GM19025 (cell line): ENCODE measurements at regions not wholly inside any gene's neighbourhood (a gene's known extent, or its start where the extent isn't known, plus 50 kb on each side); places are given as distances from the start of the nearest gene placed in this dataset.
"Not testable (repeated sequence)": the region's sequence is repeated elsewhere in the genome, so short reads cannot be mapped to it uniquely, and the experiment has no call there.

Source experiments
- ATAC-seq: cut with Tn5 transposase; IDR thresholded peaks from one replicate; pipeline ENCODE4 v1.9.1; 2021; ENCODE audit warnings: mild to moderate bottlenecking, low read depth, moderate library complexity; ENCODE audit not compliant: unreplicated experiment

DNA sequence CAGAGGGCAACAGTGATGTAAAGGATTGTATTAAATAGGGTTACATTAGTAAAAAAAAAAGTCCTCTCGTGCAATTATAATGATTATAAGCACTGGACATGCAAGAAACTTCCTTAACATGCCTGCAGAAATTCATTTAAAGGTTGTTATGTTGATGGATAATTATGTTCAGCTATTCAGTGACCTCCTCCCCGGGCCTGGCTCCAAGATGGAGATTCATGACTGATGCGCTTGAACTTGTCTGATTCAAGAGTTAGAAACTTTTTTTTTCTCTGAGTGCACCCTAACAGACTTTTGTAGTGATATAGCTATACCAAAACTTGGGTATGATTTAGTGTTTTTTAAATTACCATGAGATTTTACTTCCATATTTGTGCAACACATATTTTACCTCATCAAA, 1170.0 kb upstream of the CITED2 start:
- ATAC-seq = no peak

DNA sequence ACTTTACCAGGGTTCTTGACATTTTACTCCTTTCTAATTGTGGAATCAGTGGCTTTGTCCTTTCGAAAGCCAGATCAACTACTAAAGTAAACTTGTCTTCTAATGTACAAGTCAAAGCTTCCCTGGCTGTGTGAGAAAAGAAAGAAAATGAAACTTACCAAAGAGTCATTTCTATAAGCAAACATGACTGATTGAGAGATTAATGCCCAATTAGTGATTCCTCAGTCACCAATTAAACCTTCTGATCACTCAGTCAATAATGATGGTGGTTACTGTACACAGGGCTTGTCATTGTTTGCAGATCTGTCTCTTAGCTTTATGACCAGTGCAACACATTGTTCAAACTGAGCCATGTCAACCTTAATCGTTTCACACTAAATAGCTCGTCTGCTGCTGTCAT, 1168.4 kb upstream of the CITED2 start:
- no peak for ATAC-seq

DNA sequence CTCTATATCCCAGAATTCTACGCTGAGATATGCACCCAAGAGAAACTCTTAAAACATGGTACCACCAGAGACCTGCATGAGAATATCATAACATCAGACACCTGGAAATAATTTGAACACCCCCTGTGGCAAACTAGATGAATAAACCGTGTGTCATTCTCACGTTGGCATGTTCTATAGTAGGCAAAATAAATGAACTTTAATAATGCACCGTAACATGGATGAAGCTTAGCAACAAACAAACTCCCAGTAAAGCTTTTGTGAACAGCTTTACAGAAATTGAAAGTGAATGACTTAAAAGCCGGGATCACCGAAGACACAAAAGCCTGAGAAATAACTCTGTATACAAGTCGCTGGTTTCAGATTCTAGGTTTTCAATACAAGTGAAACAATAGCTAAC, 1166.8 kb upstream of the CITED2 start:
- ATAC-seq = no peak

DNA sequence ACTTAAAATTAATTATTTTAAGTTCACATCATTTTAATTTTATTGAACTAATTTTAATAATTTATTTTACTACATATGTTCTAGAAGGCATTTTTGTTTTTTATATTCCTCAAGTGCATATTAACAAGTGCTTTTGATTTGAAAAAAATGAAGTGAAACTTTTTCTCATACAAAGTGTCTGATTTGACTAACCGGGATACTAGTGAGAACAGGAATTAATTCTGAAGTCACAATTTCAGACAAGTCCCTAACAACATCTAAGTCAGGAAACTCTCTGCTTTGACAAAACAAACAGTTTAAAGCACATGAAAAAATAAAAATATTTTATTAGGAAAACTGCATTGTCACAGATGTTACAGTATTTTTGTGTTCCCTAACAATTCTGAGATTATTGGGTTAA, 1166.3 kb upstream of the CITED2 start:
- no peak for ATAC-seq

DNA sequence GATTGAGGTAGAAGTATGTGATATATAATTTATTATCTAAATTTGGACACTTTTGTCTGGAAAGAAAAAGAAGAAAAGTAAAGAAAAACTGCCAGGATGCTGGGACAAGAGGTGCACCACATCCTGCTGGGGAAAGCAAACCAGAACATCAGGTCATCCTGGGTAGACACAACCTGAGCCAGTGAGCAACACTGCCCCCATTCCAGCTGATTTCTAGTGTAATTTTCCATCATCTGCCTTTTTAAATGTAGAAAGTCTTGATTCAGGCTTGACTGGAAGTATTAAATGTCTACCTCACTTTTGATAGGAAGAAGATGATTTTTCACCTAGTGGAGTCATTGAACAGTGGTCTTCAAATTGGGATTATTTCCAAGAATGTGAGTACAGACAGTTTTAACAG, 1164.5 kb upstream of the CITED2 start:
- no peak for ATAC-seq

DNA sequence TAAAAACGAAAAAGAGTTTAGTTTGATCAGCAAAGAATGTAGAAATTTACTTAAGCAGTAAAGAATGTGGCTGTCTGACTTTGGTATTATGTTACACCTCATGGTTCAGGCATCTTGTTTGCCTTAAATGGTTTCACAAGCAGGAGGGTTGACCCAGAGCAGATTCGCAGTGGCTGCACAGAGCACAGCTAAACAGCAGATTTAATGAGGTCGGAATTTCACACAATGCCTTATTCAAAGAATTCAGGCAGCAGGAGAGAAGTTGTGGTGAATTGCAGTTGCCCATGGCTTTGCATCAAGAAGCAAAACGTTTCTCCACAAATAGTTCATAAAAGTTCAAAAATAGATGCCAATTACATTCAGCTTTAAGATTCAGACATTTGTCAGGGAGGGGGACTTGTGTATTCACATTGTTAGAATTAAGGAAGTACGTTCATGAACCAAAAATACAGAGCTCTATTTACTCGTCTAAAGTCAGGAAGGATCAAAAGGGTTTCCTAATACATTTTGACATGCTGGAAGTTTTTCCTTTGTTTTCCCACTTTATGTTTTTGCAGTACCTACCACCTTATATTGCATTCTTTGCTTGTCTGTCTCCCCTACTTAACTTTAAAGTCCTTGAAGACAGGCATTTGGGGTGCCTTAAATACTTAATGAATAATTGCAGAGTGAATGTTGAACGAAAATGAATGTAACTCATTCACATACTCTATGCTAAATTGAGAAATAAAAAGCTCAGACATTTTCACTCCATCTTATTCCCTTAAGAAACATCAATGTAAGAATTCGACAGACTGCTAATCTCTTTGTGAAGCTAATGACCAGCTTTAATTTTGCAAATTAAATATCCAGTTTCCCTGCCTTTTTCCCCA, 1163.6 kb upstream of the CITED2 start:
- ATAC-seq = no peak

DNA sequence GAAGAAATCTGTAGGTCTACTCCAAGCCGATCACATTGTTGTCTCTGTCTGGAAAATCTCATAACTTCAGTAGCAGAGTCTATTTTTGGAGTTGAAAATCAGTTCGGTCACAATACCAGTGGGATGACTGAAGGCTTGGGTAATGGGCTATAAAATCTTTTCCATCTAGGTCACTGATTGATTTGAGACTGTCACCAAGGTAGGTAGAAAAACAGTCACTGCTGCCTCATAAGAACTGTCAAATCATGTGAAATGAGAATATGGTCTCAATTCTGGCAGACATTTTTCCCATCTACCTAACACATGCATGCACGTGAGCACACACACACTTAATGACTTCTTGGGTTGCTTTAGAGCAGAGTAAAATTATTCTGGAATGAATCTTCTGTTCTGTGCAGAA, 1162.8 kb upstream of the CITED2 start:
- ATAC-seq = no peak

DNA sequence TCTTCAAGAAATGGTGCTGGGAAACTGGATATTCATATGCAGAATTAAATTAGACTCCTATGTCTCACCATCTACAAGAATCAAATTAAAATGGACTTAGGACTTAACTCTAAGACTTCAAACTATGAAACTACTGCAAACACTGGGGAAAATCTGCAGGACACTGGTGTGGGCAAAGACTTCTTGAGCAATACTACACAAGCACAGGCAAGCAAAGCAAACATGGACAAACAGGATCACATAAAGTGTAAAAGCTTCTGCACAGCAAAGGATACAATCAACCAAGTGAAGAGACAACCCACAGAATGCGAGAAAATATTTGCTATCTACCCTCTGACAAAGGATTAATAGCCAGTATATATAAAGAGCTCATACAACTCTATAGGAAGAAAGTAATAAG, 1161.1 kb upstream of the CITED2 start:
- ATAC-seq = no peak

DNA sequence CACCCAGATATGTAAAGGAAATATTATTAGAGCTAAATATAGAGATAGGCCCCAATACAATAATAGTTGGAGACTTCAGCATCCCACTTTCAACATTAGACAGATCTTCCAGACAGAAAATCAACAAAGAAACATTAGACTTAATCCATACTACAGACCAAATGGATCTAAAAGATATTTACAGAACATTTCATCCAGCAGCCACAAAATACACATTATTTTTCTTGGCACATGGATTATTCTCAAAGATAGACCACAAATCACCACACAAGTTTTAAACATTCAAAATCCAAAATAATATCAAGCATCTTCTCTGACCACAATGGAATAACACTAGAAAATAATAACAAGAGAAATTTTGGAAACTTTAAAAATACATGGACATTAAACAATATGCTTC, 1159.1 kb upstream of the CITED2 start:
- ATAC-seq = no peak

DNA sequence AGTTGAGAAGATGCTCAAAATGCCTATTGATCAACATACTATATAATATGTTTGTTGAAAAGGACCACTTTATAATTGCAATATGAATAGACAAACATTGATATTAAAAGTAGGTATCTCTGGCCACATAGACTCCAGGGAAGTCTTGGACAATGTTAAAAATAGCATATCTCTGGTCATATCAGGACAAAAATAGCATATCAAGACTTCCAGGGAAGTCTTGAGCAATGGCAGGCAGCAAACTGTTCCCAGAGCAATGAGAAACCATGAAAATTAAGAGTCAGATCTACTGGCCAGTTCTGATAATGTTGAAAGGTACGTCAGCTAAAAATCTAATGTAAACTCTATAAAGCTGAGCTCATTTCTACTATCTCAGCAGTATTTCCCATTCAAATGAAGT, 1130.3 kb upstream of the CITED2 start:
- ATAC-seq = no peak

DNA sequence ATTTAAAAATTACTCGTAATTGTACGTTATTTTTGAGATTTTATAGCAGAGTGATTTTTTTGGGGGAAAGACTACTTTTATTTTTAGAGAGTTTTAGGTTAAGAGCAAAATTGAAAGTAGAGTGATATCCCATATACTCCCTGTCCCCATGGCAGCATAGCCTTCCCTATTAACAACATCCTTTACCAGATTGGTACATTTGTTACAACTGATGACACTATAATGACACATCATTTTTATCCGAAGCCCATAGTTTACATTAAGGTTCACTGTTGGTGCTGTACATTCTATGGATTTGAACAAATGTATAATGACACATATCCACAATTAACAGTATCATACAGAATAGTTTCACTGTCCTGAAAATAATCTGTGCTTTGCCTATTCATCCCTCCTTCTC, 1126.4 kb upstream of the CITED2 start:
- no peak for ATAC-seq

DNA sequence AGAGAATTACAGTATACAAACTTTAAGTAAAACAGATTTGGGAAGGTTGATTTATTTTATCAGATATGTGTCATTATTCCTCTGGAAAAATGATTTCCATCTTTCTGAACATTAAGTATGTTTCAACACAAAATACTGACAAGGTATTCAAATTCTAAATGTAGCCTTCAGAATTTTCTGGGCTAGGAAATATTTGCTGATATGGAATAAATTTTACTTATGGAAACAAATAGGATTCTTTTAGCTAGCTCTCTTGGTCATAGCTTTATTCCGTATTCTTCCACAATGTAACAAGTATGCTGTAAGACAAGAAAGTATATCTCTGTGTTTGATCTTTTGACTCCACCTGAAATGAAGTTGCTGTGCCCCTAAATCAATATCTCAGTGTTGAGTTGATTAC, 1125.2 kb upstream of the CITED2 start:
- no peak for ATAC-seq

DNA sequence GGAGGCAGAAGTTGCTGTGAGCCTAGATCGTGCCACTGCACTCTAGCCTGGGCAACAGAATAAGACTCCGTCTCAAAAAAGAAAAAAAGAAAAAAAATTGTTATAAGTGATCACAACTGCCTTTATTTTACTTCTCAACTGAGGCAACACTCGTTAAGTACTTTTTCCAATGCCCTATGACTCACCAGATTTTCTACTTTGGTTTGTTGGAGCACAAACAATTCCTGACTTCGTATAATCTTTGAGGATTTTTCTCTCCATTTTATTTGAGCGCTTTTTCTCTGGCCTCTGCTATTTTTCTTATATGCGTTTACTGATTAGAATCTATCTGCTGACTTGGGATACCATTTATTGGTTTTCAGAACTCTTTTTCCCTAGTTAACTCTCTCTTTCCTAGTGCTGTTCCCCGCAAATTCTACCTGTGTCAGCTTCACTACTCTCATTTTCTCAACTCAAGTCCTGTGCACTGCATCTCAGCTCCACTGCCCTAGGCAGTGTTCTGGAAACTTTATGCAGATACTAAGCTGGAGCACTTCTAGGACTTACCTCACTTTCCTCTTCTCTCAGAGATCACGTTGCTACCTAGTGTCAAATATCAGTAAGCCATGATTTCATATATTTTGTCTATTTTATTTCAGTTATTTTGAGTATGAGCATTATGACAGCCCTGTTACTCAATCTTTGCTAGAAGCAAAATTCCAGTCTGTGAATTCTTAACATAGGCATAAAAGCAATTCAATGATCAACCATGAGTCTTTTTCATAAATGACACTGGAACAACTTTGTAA, 1120.1 kb upstream of the CITED2 start:
- ATAC-seq = no peak

DNA sequence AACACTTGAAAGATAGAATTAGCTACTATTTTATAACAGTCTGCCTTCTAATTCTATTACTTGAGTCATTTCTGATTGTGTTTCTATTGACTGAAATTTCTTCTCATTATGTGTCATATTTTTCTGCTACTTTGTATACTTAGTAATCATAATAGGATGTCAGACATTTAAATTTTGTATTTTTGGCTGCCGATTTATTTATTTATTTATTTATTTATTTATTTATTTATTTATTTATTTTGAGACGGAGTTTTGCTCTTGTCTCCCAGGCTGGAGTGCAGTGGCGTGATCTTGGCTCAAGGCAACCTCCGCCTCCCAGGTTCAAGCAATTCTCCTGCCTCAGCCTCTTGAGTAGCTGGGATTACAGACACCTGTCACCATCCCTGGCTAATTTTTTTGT, 1119.0 kb upstream of the CITED2 start:
- ATAC-seq = not testable (repeated sequence)

DNA sequence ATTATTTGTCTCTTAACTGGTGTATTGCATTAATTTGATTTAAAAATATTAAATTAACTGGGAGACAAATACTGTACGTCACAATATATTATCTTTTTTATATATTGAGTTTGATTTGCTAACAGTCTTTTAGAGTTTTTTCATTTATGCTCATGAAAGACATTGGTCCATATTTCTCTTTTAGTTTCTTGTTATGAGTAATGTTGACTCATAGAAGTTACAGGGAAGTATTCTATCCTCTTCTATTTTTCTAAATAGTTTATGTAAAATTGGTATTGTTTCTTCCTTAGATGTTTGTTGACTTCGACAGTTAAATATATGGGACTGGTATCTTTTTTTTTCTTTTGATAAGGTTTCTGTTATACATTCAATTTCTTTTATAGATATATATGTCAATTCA, 1115.6 kb upstream of the CITED2 start:
- ATAC-seq = no peak

DNA sequence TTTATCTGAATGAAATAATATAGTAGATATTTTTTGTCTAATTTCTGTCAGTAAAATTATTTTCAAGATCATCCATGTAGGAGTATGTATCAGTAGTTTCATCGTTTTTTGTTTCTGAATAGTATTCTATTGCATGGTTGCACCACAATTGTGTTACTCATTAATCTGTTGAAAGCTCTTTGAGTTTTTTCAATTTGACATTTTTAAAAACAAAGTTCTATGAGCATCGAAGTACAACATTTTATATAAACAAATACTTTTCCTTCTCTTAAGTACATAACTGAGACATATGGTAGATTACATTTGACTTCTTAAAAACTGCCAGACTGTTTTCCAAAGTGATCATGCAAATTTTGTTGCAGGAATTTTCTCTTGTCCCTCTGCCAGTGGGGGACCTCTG, 1113.1 kb upstream of the CITED2 start:
- no peak for ATAC-seq

DNA sequence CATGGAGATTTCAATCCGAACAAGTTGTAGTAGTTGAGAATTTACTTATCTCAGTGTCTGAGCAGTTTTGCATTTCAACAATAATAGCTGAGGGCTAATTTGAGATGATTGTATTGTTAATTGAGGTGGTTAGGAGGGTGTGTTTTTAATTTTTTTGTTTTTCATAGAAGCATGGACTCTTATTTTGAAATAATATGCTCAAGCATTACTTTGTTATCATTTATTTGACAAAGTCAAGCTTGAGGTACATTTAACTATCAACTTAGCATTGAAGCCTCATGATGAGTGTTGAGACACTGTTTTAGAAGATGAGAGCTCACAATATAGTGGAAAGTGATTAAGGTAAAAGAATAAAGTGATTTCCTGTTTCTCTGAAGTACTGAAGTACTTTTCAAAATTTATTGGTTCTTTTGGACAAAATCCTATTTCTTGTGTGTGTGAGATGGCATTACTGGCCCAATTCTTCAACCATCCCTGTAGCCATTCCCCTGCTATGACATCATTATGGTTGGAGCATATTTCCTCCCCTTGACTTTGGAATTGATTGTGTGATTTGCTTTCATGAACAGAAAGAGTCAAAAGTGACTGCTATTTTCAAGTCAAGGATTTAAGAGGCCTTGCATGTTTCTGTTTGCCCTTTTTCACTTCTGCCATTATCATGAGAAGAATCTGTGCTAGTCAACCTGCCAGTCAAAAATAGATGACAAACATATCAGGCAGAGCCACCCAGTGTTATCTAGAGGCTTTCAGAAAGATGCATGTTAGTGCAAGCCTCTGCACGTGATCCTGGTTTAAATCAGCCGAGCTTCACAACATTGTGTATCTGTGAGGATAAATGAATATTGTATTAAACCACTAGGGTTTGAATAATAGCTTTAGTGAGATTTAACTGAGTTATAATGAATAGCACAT, 1112.3 kb upstream of the CITED2 start:
- ATAC-seq = no peak

DNA sequence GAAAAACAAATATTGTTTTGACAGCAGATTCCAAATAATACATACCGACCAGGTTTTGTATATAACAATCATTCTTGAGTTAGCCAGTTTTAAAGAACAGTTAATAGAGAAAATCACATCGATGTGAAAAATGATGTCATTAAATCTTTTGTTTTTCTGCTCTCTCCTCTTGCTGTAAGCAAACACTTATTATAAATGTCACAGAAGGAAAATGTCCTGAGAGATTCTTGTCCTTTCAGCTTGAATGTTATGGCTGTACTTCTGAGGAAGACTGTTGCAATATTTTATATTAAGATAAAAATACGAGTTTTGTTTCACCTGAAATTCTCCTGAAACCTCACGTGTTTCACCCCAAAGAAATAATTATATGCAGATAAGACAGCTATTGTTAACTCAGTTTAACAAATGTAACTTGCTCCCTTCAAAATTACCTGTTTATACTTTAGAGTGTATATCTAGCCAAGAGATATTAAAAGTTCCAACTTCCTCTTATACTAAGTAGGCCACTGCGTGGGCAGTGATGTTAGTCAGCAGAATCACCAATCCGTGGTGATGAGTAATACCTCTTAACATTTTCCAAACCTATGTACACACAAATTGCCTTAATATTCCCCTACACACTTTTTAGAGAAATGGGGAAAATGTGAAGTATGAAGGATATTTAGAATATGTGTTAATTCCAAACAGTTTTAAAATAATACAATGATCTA, 1111.4 kb upstream of the CITED2 start:
- ATAC-seq = no peak

DNA sequence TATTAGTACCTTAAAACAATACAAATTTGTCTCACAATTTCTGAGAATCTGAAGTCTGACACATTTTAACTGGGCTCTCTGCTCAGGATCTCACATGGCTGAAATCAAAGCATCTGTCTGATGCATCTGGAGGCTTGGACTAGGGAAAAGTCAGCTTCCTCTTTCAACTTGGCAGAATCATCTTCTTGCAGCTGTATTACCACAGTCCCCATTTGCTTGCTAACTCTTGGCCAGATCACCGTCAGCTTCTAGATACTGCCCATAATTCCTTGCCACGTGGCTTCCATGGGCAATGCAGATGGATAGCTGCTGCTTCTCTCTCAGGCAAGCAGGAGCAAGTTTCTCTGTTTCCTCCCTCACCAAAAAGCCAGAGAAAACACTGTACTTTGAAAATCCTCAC, 1106.4 kb upstream of the CITED2 start:
- no peak for ATAC-seq

DNA sequence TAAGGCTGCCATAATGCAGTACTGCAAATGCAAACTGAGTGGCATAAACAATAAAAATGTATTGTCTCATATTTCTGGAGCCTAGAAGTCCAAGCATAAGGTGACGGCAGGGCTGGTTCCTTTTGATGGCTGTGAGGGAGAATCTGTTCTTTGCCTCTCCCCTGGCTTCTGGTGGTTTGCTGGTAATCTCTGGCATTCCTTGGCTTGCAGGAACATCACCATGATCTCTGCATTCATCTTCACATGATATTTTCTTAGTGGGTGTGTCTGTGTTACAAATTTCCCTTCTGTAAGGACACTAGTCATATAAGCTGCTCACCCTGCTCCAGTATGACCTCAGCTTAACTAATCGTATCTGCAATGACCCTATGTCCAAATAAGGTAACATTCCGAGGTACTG, 1104.2 kb upstream of the CITED2 start:
- ATAC-seq = no peak
